H1 (cell line): ENCODE measurements at regions not wholly inside any gene's neighbourhood (a gene's known extent, or its start where the extent isn't known, plus 50 kb on each side); places are given as distances from the start of the nearest gene placed in this dataset.

Source experiments
- CHD2 ChIP-seq: IDR thresholded peaks from 2 replicates; pipeline ENCODE4 v1.6.1; 2012; ENCODE audit warnings: low read length, improper control_type of control experiment
- EZH2 ChIP-seq: fragments of 200-600 bp; sonication (generic); IDR thresholded peaks from 2 replicates; pipeline ENCODE4 v1.7.1; 2012; ENCODE audit warnings: low read depth, mild to moderate bottlenecking, moderate library complexity, low read length, inconsistent platforms; ENCODE audit not compliant: severe bottlenecking
- GTF2F1 ChIP-seq: IDR thresholded peaks from 2 replicates; pipeline ENCODE4 v1.6.1; 2012; ENCODE audit warnings: low read depth, low read length, improper control_type of control experiment, borderline replicate concordance
- SRF ChIP-seq: IDR thresholded peaks from 2 replicates; pipeline ENCODE4 v1.6.1; 2011; ENCODE audit warnings: mild to moderate bottlenecking, low read depth, low read length, moderate library complexity

GRCh38 chr2:230599853-230600252 lies 112.8 kb upstream of the CAB39 start (continued):
- no peak for TF ChIP-seq CHD2
- TF ChIP-seq GTF2F1 = no peak
- no peak for TF ChIP-seq SRF
- no peak for TF ChIP-seq EZH2
- TF ChIP-seq, all 59 proteins: peak for 0
